ENCODE measurements at regions not wholly inside any gene's neighbourhood (a gene's known extent, or its start where the extent isn't known, plus 50 kb on each side); places are given as distances from the start of the nearest gene placed in this dataset.

DNA sequence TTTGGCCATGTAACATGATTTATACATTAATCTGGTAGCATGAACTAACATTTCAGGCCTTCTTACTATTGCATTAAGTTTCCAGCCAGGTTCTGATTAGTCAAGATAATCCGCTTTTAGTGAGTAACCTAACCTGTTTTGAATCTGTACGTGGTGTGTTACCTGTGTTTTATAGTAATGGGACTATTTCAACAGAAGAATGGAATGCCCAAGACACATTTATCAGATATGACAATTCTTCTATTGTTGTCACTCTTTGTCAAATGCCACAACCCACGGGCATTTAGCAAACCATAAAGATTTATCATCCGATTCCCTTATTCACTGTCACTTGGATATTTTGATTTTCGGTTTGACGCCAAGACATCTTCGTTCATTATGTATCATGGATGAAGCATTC, 117.9 kb downstream of the ETAA1 start:
- WGBS, result 92% methylated on average over 7 of the region's 7 CpGs
- TF ChIP-seq, protein P1, sequence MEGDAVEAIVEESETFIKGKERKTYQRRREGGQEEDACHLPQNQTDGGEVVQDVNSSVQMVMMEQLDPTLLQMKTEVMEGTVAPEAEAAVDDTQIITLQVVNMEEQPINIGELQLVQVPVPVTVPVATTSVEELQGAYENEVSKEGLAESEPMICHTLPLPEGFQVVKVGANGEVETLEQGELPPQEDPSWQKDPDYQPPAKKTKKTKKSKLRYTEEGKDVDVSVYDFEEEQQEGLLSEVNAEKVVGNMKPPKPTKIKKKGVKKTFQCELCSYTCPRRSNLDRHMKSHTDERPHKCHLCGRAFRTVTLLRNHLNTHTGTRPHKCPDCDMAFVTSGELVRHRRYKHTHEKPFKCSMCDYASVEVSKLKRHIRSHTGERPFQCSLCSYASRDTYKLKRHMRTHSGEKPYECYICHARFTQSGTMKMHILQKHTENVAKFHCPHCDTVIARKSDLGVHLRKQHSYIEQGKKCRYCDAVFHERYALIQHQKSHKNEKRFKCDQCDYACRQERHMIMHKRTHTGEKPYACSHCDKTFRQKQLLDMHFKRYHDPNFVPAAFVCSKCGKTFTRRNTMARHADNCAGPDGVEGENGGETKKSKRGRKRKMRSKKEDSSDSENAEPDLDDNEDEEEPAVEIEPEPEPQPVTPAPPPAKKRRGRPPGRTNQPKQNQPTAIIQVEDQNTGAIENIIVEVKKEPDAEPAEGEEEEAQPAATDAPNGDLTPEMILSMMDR (IDR thresholded peaks at IDR 0.05; ENCODE audit: low read depth, low read length, missing input control), result no peak
- TF ChIP-seq SP1 (IDR thresholded peaks at IDR 0.05) (no peak), RAD21 (IDR thresholded peaks at IDR 0.05) (no peak), FOXA1 (IDR thresholded peaks at IDR 0.05) (no peak), NR2F2 (IDR thresholded peaks at IDR 0.05) (no peak)
- Histone ChIP-seq H3K4me1 (ENCODE audit: control insufficient read depth in 4 of 4, insufficient read depth in 4 of 4, low read length in 3 of 4) (no peaks in the 10 kb centered on the region), H3K27ac (ENCODE audit: low read depth in 1 of 2, low read length in 2 of 2) (no peak overlapping the region), H3K9me3 (ENCODE audit: control insufficient read depth in 4 of 4, low read length in 3 of 4) (no peaks in the 10 kb centered on the region), H3K4me3 (ENCODE audit: low read depth in 1 of 3, low read length in 3 of 3) (no peak overlapping the region), H3K9ac (ENCODE audit: low read depth in 1 of 2, low read length in 2 of 2) (no peak overlapping the region), H3K36me3 (ENCODE audit: control insufficient read depth in 4 of 4, insufficient read depth in 3 of 4, low read depth in 1 of 4, low read length in 3 of 4) (no peaks in the 10 kb centered on the region), H3K27me3 (ENCODE audit: control insufficient read depth in 4 of 4, insufficient read depth in 4 of 4, low read length in 3 of 4) (peaks cover 0 to 2% (median 0%) of the 10 kb centered on the region in 4 donors)
- DNase-seq (ENCODE audit: low spot score), result no peak

DNA sequence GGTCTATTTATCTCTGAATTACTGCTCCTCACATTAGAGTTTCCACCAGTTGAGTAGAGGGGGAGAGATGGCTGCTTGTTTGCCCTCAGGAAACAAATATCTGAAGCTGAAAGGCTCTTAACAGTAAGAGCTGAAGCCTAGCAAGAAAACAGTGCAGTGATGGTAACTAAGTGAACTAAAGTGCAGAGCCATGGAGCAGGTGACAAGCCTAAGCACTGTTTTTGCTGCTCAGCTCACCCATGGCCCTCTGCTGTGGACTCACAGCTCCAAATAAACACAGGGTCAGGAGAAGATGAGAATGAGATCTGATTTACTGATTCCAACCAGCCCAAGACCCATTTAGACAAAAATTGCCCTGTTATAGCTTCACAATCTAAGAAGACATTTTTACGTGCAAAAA, 118.4 kb downstream of the ETAA1 start:
- Histone ChIP-seq H3K36me3 (ENCODE audit: control insufficient read depth in 4 of 4, insufficient read depth in 3 of 4, low read depth in 1 of 4, low read length in 3 of 4) (no peaks in the 10 kb centered on the region), H3K4me3 (ENCODE audit: low read depth in 1 of 3, low read length in 3 of 3) (no peak overlapping the region), H3K27ac (ENCODE audit: low read depth in 1 of 2, low read length in 2 of 2) (no peak overlapping the region), H3K4me1 (ENCODE audit: control insufficient read depth in 4 of 4, insufficient read depth in 4 of 4, low read length in 3 of 4) (no peaks in the 10 kb centered on the region), H3K9ac (ENCODE audit: low read depth in 1 of 2, low read length in 2 of 2) (no peak overlapping the region), H3K27me3 (ENCODE audit: control insufficient read depth in 4 of 4, insufficient read depth in 4 of 4, low read length in 3 of 4) (peaks cover 0 to 2% (median 0%) of the 10 kb centered on the region in 4 donors), H3K9me3 (ENCODE audit: control insufficient read depth in 4 of 4, low read length in 3 of 4) (no peaks in the 10 kb centered on the region)
- 88% methylated on average over 1 of the region's 1 CpG for WGBS
- no peak for DNase-seq (ENCODE audit: low spot score)
- no peak for TF ChIP-seq GABPA (IDR thresholded peaks at IDR 0.05 in 1 of 2, conservative IDR thresholded peaks at IDR 0.05 in 1 of 2)
- TF ChIP-seq ZBTB33 (IDR thresholded peaks at IDR 0.05), result no peak
- TF ChIP-seq, protein P1 (IDR thresholded peaks at IDR 0.05; ENCODE audit: low read depth, low read length, missing input control), result no peak
- no peak for TF ChIP-seq FOXA2 (IDR thresholded peaks at IDR 0.05)
- TF ChIP-seq YY1 (IDR thresholded peaks at IDR 0.05), result no peak
- TF ChIP-seq FOXA1 (IDR thresholded peaks at IDR 0.05), result no peak
- TF ChIP-seq RAD21 (IDR thresholded peaks at IDR 0.05), result no peak
- TF ChIP-seq, protein P2, sequence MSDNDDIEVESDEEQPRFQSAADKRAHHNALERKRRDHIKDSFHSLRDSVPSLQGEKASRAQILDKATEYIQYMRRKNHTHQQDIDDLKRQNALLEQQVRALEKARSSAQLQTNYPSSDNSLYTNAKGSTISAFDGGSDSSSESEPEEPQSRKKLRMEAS (IDR thresholded peaks at IDR 0.05), result no peak
- TF ChIP-seq RXRA (IDR thresholded peaks at IDR 0.05), result no peak

DNA sequence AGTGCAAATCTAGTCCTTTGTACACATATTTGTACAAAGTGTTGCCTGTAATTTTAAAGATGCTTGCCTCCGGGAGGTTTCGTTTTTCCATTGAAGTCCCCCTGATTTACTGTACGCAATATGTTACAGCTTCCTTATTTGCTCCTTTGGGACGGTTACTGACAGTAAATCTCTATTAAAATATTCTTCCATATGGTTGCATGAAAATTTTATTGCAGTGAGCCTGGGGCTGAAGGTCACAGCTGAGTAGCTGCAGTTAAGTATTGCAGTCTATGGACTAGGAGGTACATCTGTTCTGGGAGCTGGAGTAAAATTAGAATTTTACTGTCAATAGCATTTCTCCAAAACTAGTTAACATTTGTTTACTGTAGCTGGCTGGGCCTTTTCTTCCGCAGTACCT, 119.2 kb downstream of the ETAA1 start:
- Histone ChIP-seq H3K9me3 (ENCODE audit: control insufficient read depth in 4 of 4, low read length in 3 of 4) (no peaks in the 10 kb centered on the region), H3K27ac (ENCODE audit: low read depth in 1 of 2, low read length in 2 of 2) (no peak overlapping the region)
- DNase-seq (ENCODE audit: low spot score), result no peak
- TF ChIP-seq ZBTB33 (IDR thresholded peaks at IDR 0.05) (no peak), RAD21 (IDR thresholded peaks at IDR 0.05) (no peak)
- TF ChIP-seq, protein P1 (IDR thresholded peaks at IDR 0.05; ENCODE audit: low read depth, low read length, missing input control), result no peak
- TF ChIP-seq, protein P3, sequence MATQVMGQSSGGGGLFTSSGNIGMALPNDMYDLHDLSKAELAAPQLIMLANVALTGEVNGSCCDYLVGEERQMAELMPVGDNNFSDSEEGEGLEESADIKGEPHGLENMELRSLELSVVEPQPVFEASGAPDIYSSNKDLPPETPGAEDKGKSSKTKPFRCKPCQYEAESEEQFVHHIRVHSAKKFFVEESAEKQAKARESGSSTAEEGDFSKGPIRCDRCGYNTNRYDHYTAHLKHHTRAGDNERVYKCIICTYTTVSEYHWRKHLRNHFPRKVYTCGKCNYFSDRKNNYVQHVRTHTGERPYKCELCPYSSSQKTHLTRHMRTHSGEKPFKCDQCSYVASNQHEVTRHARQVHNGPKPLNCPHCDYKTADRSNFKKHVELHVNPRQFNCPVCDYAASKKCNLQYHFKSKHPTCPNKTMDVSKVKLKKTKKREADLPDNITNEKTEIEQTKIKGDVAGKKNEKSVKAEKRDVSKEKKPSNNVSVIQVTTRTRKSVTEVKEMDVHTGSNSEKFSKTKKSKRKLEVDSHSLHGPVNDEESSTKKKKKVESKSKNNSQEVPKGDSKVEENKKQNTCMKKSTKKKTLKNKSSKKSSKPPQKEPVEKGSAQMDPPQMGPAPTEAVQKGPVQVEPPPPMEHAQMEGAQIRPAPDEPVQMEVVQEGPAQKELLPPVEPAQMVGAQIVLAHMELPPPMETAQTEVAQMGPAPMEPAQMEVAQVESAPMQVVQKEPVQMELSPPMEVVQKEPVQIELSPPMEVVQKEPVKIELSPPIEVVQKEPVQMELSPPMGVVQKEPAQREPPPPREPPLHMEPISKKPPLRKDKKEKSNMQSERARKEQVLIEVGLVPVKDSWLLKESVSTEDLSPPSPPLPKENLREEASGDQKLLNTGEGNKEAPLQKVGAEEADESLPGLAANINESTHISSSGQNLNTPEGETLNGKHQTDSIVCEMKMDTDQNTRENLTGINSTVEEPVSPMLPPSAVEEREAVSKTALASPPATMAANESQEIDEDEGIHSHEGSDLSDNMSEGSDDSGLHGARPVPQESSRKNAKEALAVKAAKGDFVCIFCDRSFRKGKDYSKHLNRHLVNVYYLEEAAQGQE (IDR thresholded peaks at IDR 0.05), result no peak

More for the DNA sequence above, 119.2 kb downstream of the ETAA1 start:
- 89% methylated on average over 5 of the region's 5 CpGs for WGBS
- Histone ChIP-seq H3K27me3 (ENCODE audit: control insufficient read depth in 4 of 4, insufficient read depth in 4 of 4, low read length in 3 of 4) (peaks cover 0 to 2% (median 0%) of the 10 kb centered on the region in 4 donors), H3K36me3 (ENCODE audit: control insufficient read depth in 4 of 4, insufficient read depth in 3 of 4, low read depth in 1 of 4, low read length in 3 of 4) (no peaks in the 10 kb centered on the region), H3K4me1 (ENCODE audit: control insufficient read depth in 4 of 4, insufficient read depth in 4 of 4, low read length in 3 of 4) (no peaks in the 10 kb centered on the region), H3K9ac (ENCODE audit: low read depth in 1 of 2, low read length in 2 of 2) (no peak overlapping the region), H3K4me3 (ENCODE audit: low read depth in 1 of 3, low read length in 3 of 3) (no peak overlapping the region)
